ENCODE measurements at regions not wholly inside any gene's neighbourhood (a gene's known extent, or its start where the extent isn't known, plus 50 kb on each side); places are given as distances from the start of the nearest gene placed in this dataset.

GRCh38 chr1:221903594-221903993 is 161.7 kb upstream of the DUSP10 start:
- TF ChIP-seq ATF2 (IDR thresholded peaks at IDR 0.05; ENCODE audit: low read length) (no peak), SIN3A (conservative IDR thresholded peaks at IDR 0.05 in 1 of 2, IDR thresholded peaks at IDR 0.05 in 1 of 2; ENCODE audit: low read depth in 1 of 2, low read length in 2 of 2) (no peak), EP300 (IDR thresholded peaks at IDR 0.05; ENCODE audit: borderline replicate concordance in 1 of 2, low read depth in 2 of 2, low read length in 2 of 2) (no peak), CTCF (IDR thresholded peaks at IDR 0.05; ENCODE audit: control extremely low read depth in 1 of 3, insufficient read depth in 1 of 3, low read depth in 1 of 3, low read length in 3 of 3) (no peak), JUND (IDR thresholded peaks at IDR 0.05; ENCODE audit: low read length) (no peak), USF2 (IDR thresholded peaks at IDR 0.05; ENCODE audit: low read length) (no peak), ZNF274 (IDR thresholded peaks at IDR 0.05; ENCODE audit: borderline replicate concordance, extremely low read depth, low read length) (no peak), GTF2F1 (IDR thresholded peaks at IDR 0.05; ENCODE audit: borderline replicate concordance, low read depth, low read length) (no peak), KDM1A (IDR thresholded peaks at IDR 0.05; ENCODE audit: borderline replicate concordance, low read length) (no peak), TEAD4 (IDR thresholded peaks at IDR 0.05; ENCODE audit: low read depth, low read length) (no peak), SAP30 (IDR thresholded peaks at IDR 0.05; ENCODE audit: insufficient read depth, insufficient replicate concordance, low read length) (no peak), RAD21 (IDR thresholded peaks at IDR 0.05 in 1 of 2, conservative IDR thresholded peaks at IDR 0.05 in 1 of 2; ENCODE audit: low read depth in 2 of 2, low read length in 2 of 2) (no peak)

Data from H1 (cell line).